Neural cell (in vitro differentiated cells): ENCODE measurements at regions not wholly inside any gene's neighbourhood (a gene's known extent, or its start where the extent isn't known, plus 50 kb on each side); places are given as distances from the start of the nearest gene placed in this dataset.

Experiments
- H2AFZ ChIP-seq: fragments of 200-600, 300-800 bp; sonication (generic), shearing (Covaris generic); 2 replicates; pipeline ENCODE4 v1.6.0; 2014; ENCODE audit warnings: low read depth, mild to moderate bottlenecking, antibody characterized with exemption, low read length, moderate library complexity
- H3F3A ChIP-seq: fragments of 200-600 bp; shearing (Covaris generic); 2 replicates; pipeline ENCODE4 v1.6.1; 2016; ENCODE audit warnings: mild to moderate bottlenecking, moderate library complexity, mixed read lengths, antibody characterized with exemption, low read length; ENCODE audit not compliant: insufficient read depth, poor library complexity, severe bottlenecking
- H3K27ac ChIP-seq: fragments of 200-600, 300-800 bp; sonication (generic), shearing (Covaris generic); 2 replicates; pipeline ENCODE4 v1.5.1; 2014; ENCODE audit warnings: mild to moderate bottlenecking, low read length, moderate library complexity
- H3K27me3 ChIP-seq: fragments of 300-800, 200-600 bp; sonication (generic), shearing (Covaris generic); 2 replicates; pipeline ENCODE4 v1.6.0; 2014; ENCODE audit warnings: mild to moderate bottlenecking, low read depth, low read length, moderate library complexity; ENCODE audit not compliant: insufficient read depth
- H3K36me3 ChIP-seq: fragments of 300-800, 200-600 bp; sonication (generic), shearing (Covaris generic); 2 replicates; pipeline ENCODE4 v1.5.1; 2014; ENCODE audit warnings: mild to moderate bottlenecking, antibody characterized with exemption, low read length, moderate library complexity; ENCODE audit not compliant: insufficient read depth
- H3K4me2 ChIP-seq: fragments of 300-800, 200-600 bp; sonication (generic), shearing (Covaris generic); 2 replicates; pipeline ENCODE4 v1.6.0; 2014; ENCODE audit warnings: mild to moderate bottlenecking, low read length
- H3K4me3 ChIP-seq: fragments of 300-800, 200-600 bp; sonication (generic), shearing (Covaris generic); 2 replicates; pipeline ENCODE4 v1.5.1; 2014; ENCODE audit warnings: mild to moderate bottlenecking, low read length, moderate library complexity
- H3K79me2 ChIP-seq: fragments of 200-600 bp; shearing (Covaris generic); replicated peaks from 2 replicates; pipeline ENCODE4 v1.6.0; 2014; ENCODE audit warnings: mild to moderate bottlenecking, low read length, moderate library complexity; ENCODE audit not compliant: insufficient read depth
- H3K9ac ChIP-seq: fragments of 300-800, 200-600 bp; sonication (generic), shearing (Covaris generic); 2 replicates; pipeline ENCODE4 v1.6.1; 2016; ENCODE audit warnings: mild to moderate bottlenecking, low read length, mixed read lengths
- H3K9me2 ChIP-seq: fragments of 200-600 bp; shearing (Covaris generic); 2 replicates; pipeline ENCODE4 v1.6.1; 2016; ENCODE audit warnings: mild to moderate bottlenecking, low read length, mixed read lengths; ENCODE audit not compliant: insufficient read depth
- H3K9me3 ChIP-seq: fragments of 200-600, 300-800 bp; sonication (generic), shearing (Covaris generic); 2 replicates; pipeline ENCODE4 v1.6.1; 2016; ENCODE audit warnings: mild to moderate bottlenecking, mixed run types, low read length, moderate library complexity, mixed read lengths
- H4K20me1 ChIP-seq: fragments of 200-600 bp; shearing (Covaris generic); 2 replicates; pipeline ENCODE4 v1.6.1; 2016; ENCODE audit warnings: mild to moderate bottlenecking, mixed run types; ENCODE audit not compliant: insufficient read depth
- CTCF ChIP-seq: fragments of 450-650 bp; IDR thresholded peaks from 2 replicates; pipeline ENCODE4 v1.5.1; 2014; ENCODE audit warnings: antibody characterized with exemption, mild to moderate bottlenecking, moderate library complexity; ENCODE audit not compliant: poor library complexity, severe bottlenecking
- EP300 ChIP-seq: fragments of 450-650 bp; conservative IDR thresholded peaks from 2 replicates; pipeline ENCODE4 v1.6.1; 2014; ENCODE audit warnings: antibody characterized with exemption, mild to moderate bottlenecking, moderate library complexity; ENCODE audit not compliant: poor library complexity, severe bottlenecking
- EZH2 ChIP-seq: fragments of 200-600, 300-800 bp; shearing (Covaris generic), sonication (generic); IDR thresholded peaks from 2 replicates; pipeline ENCODE4 v1.6.1; 2014; ENCODE audit warnings: antibody characterized with exemption, low read length, borderline replicate concordance, mild to moderate bottlenecking; ENCODE audit not compliant: insufficient read depth, poor library complexity, severe bottlenecking
- MXI1 ChIP-seq: fragments of 450-650 bp; conservative IDR thresholded peaks from 2 replicates; pipeline ENCODE4 v1.6.1; 2014; ENCODE audit warnings: antibody characterized with exemption, mild to moderate bottlenecking; ENCODE audit not compliant: poor library complexity, severe bottlenecking
- POLR2AphosphoS5 ChIP-seq: IDR thresholded peaks from 2 replicates; pipeline ENCODE4 v1.6.1; 2012
- RAD21 ChIP-seq: fragments of 450-650 bp; conservative IDR thresholded peaks from 2 replicates; pipeline ENCODE4 v1.6.1; 2014; ENCODE audit warnings: antibody characterized with exemption, mild to moderate bottlenecking, moderate library complexity
- REST ChIP-seq: IDR thresholded peaks from 2 replicates; pipeline ENCODE4 v1.6.1; 2012; ENCODE audit warnings: borderline replicate concordance
- SMC3 ChIP-seq: fragments of 450-650 bp; conservative IDR thresholded peaks from 2 replicates; pipeline ENCODE4 v1.6.1; 2014; ENCODE audit warnings: antibody characterized with exemption, mild to moderate bottlenecking, moderate library complexity; ENCODE audit not compliant: poor library complexity
- TAF1 ChIP-seq: IDR thresholded peaks from 2 replicates; pipeline ENCODE4 v1.6.1; 2012; ENCODE audit warnings: low read depth

- Histone ChIP-seq H3F3A (no peaks in the 10 kb centered on the region), H3K9ac (no peak overlapping the region), H4K20me1 (no peaks in the 10 kb centered on the region), H3K27ac (no peak overlapping the region), H3K4me2 (no peak overlapping the region), H2AFZ (no peak overlapping the region), H3K4me3 (no peak overlapping the region), H3K9me2 (no peaks in the 10 kb centered on the region), H3K27me3 (no peaks in the 10 kb centered on the region), H3K36me3 (no peaks in the 10 kb centered on the region), H3K9me3 (no peaks in the 10 kb centered on the region), H3K79me2 (no peaks in the 10 kb centered on the region)
- TF ChIP-seq RAD21 (no peak), CTCF (no peak), TAF1 (no peak), REST (no peak), EP300 (no peak), POLR2AphosphoS5 (no peak), MXI1 (no peak), EZH2 (no peak)
Measured at GRCh38 chr12:65656891-65657351, 167.4 kb upstream of the HMGA2 start.

GRCh38 chr12:65657635-65658034, 166.6 kb upstream of the HMGA2 start:
- no peak overlapping the region for H2AFZ ChIP-seq
- H4K20me1 ChIP-seq, result no peaks in the 10 kb centered on the region
- H3K9me3 ChIP-seq, result no peaks in the 10 kb centered on the region
- no peaks in the 10 kb centered on the region for H3K27me3 ChIP-seq
- no peaks in the 10 kb centered on the region for H3F3A ChIP-seq
- no peaks in the 10 kb centered on the region for H3K79me2 ChIP-seq
- no peak overlapping the region for H3K4me3 ChIP-seq
- no peak overlapping the region for H3K4me2 ChIP-seq
- TF ChIP-seq SMC3 (no peak), RAD21 (no peak), CTCF (no peak), REST (no peak), MXI1 (no peak), EZH2 (no peak), POLR2AphosphoS5 (no peak), TAF1 (no peak), EP300 (no peak)
- H3K36me3 ChIP-seq, result no peaks in the 10 kb centered on the region
- H3K27ac ChIP-seq, result no peak overlapping the region
- H3K9me2 ChIP-seq, result no peaks in the 10 kb centered on the region
- H3K9ac ChIP-seq, result no peak overlapping the region
